ENCODE measurements at regions not wholly inside any gene's neighbourhood (a gene's known extent, or its start where the extent isn't known, plus 50 kb on each side); places are given as distances from the start of the nearest gene placed in this dataset.
A peak's percentile ranks its signal among the peaks of the same experiment; 100 is the strongest.

DNA sequence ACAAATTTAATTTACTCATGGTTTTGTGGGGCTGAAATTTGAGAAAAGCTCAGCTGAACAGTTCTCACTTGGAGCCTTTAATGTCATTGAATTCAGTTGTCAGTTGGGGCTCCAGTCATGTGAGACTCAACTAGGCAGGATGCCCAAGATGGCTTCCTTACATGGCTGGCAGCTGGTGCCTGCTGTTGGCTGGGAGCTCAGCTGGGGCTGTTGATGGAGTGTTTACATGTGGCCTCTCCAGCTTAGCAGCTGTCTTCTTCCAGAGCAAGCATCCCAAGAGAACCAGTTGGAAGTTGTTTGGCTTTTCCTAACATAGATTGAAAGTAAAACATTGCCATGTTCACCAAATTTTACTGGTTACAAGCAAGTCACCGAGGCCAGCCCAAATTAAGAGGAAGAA lies 81.8 kb upstream of the KCNA3 start:
- Histone ChIP-seq H3K36me3 (ENCODE audit: control insufficient read depth, insufficient read depth, low read length) (no peaks in the 10 kb centered on the region), H3K9ac (ENCODE audit: extremely low read depth, low read length, poor library complexity, severe bottlenecking) (no peak overlapping the region), H3K4me1 (ENCODE audit: control insufficient read depth, insufficient read depth, low read length) (peaks cover 7% of the 10 kb centered on the region), H3K27me3 (ENCODE audit: control insufficient read depth, insufficient read depth, low read length, poor library complexity, severe bottlenecking) (peaks cover 17% of the 10 kb centered on the region), H3K27ac (ENCODE audit: low read depth, low read length) (no peak overlapping the region), H3K4me3 (ENCODE audit: low read length) (no peak overlapping the region), H3K9me3 (ENCODE audit: control insufficient read depth, low read length) (no peaks in the 10 kb centered on the region)
- no peak for DNase-seq
- H3K36me3 Mint-ChIP-seq (ENCODE audit: low read depth) = no peaks in the 10 kb centered on the region
- no peak overlapping the region for H3K4me3 Mint-ChIP-seq
- 80 to 86% methylated on average over 1 of the region's 1 CpG for whole genome bisulfite sequencing, 2 experiments (ENCODE audit: insufficient coverage in 1 of 2, insufficient read length in 1 of 2)
- H3K27me3 Mint-ChIP-seq (ENCODE audit: insufficient read depth) = no peaks in the 10 kb centered on the region
- no peaks in the 10 kb centered on the region for H3K9me3 Mint-ChIP-seq
- peaks cover 5% of the 10 kb centered on the region for H3K4me1 Mint-ChIP-seq
- no peak overlapping the region for H3K27ac Mint-ChIP-seq
- TF ChIP-seq, protein P1, sequence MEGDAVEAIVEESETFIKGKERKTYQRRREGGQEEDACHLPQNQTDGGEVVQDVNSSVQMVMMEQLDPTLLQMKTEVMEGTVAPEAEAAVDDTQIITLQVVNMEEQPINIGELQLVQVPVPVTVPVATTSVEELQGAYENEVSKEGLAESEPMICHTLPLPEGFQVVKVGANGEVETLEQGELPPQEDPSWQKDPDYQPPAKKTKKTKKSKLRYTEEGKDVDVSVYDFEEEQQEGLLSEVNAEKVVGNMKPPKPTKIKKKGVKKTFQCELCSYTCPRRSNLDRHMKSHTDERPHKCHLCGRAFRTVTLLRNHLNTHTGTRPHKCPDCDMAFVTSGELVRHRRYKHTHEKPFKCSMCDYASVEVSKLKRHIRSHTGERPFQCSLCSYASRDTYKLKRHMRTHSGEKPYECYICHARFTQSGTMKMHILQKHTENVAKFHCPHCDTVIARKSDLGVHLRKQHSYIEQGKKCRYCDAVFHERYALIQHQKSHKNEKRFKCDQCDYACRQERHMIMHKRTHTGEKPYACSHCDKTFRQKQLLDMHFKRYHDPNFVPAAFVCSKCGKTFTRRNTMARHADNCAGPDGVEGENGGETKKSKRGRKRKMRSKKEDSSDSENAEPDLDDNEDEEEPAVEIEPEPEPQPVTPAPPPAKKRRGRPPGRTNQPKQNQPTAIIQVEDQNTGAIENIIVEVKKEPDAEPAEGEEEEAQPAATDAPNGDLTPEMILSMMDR (conservative IDR thresholded peaks at IDR 0.05) = no peak

DNA sequence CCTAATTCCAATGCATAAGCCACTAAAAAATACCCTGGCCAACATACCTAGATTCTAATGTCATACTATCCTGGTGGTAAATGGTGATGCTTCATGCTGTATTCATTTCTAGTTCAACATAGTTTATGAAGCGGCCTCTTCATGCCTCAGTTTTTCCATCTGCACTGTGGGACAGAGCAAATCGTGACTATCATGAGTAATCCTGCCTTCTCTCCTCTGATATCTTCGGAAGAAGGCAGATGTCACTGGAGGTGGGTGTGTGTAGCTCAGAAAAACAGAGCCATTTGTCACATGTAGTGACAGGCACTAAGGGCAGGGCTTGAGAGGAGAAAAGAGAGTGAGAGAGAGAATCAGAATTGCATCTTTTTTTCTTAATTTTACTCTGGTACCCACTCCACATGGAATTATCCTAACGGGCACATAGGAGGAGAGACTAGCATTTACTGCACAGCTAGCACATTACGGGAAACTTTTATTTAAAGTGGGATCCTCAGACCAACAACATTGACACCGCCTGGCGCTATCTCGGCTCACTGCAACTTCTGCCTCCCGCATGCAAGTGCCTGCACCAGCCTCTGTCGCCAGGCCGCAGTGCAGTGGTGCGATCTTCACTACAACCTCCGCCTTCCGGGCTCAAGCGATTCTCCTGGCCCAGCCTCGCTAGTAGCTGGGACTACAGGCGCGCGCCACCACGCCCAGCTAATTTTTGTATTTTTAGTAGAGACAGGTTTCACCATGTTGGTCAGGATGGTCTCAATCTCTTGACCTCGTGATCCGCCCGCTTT lies 78.4 kb upstream of the KCNA3 start:
- TF ChIP-seq, protein P1 (conservative IDR thresholded peaks at IDR 0.05) = no peak

DNA sequence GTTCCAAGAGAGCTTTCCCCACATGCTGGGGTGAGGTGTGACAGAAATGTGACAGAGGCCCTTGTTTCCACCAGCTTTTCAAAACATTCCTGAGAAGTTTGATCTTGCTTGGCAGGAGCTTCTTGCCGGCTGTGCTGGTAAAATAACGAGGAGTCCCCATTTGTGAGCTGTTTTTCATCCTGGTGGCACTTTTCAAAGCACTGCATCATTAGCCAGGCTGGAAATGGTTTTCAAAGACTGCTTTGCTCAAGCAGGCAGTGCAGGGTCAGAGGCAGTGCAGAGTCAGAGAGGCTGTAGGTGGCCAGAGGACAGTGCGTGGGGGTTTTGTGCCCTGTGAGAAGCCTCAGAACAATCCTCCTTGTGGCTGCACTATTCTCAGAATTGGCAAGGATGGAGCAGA lies 75.8 kb upstream of the KCNA3 start:
- no peaks in the 10 kb centered on the region for H3K27me3 Mint-ChIP-seq (ENCODE audit: insufficient read depth)
- H3K9me3 ChIP-seq (ENCODE audit: control insufficient read depth, low read length) = no peaks in the 10 kb centered on the region
- no peak overlapping the region for H3K9ac ChIP-seq (ENCODE audit: extremely low read depth, low read length, poor library complexity, severe bottlenecking)
- DNase-seq = peak; percentile 53
- no peaks in the 10 kb centered on the region for H3K9me3 Mint-ChIP-seq
- H3K4me3 Mint-ChIP-seq = no peak overlapping the region
- TF ChIP-seq, protein P1 (conservative IDR thresholded peaks at IDR 0.05) = no peak
- H3K27ac Mint-ChIP-seq = no peak overlapping the region
- H3K36me3 Mint-ChIP-seq (ENCODE audit: low read depth) = no peaks in the 10 kb centered on the region
- H3K27me3 ChIP-seq (ENCODE audit: control insufficient read depth, insufficient read depth, low read length, poor library complexity, severe bottlenecking) = no peaks in the 10 kb centered on the region
- no peak overlapping the region for H3K4me3 ChIP-seq (ENCODE audit: low read length)
- no peak overlapping the region for H3K27ac ChIP-seq (ENCODE audit: low read depth, low read length)
- H3K4me1 ChIP-seq (ENCODE audit: control insufficient read depth, insufficient read depth, low read length) = peaks cover 15% of the 10 kb centered on the region
- no peaks in the 10 kb centered on the region for H3K36me3 ChIP-seq (ENCODE audit: control insufficient read depth, insufficient read depth, low read length)
- peaks cover 18% of the 10 kb centered on the region for H3K4me1 Mint-ChIP-seq
- 70 to 76% methylated on average over 3 of the region's 3 CpGs for WGBS, 2 experiments (ENCODE audit: insufficient coverage in 1 of 2, insufficient read length in 1 of 2)

More for the DNA sequence above, 78.4 kb upstream of the KCNA3 start:
- Mint-ChIP-seq H3K4me3 (no peak overlapping the region), H3K36me3 (ENCODE audit: low read depth) (no peaks in the 10 kb centered on the region), H3K4me1 (peaks cover 18% of the 10 kb centered on the region), H3K27me3 (ENCODE audit: insufficient read depth) (no peaks in the 10 kb centered on the region), H3K27ac (no peak overlapping the region), H3K9me3 (no peaks in the 10 kb centered on the region)
- Histone ChIP-seq H3K9me3 (ENCODE audit: control insufficient read depth, low read length) (no peaks in the 10 kb centered on the region), H3K4me3 (ENCODE audit: low read length) (no peak overlapping the region), H3K27ac (ENCODE audit: low read depth, low read length) (no peak overlapping the region), H3K27me3 (ENCODE audit: control insufficient read depth, insufficient read depth, low read length, poor library complexity, severe bottlenecking) (peaks cover 5% of the 10 kb centered on the region), H3K9ac (ENCODE audit: extremely low read depth, low read length, poor library complexity, severe bottlenecking) (no peak overlapping the region), H3K4me1 (ENCODE audit: control insufficient read depth, insufficient read depth, low read length) (peaks cover 15% of the 10 kb centered on the region), H3K36me3 (ENCODE audit: control insufficient read depth, insufficient read depth, low read length) (no peaks in the 10 kb centered on the region)
- no peak for DNase-seq
- 95% methylated on average over 21 to 23 of the region's 23 CpGs for WGBS, 2 experiments (ENCODE audit: insufficient coverage in 1 of 2, insufficient read length in 1 of 2)
